Erythroblast (primary cell): ENCODE measurements at regions not wholly inside any gene's neighbourhood (a gene's known extent, or its start where the extent isn't known, plus 50 kb on each side); places are given as distances from the start of the nearest gene placed in this dataset.

Source experiments
- GATA1 ChIP-seq: IDR thresholded peaks from 2 replicates; pipeline ENCODE4 v1.6.1; 2011; ENCODE audit warnings: low read depth, mild to moderate bottlenecking, control low read depth, low read length, moderate library complexity
- POLR2A ChIP-seq: IDR thresholded peaks from 2 replicates; pipeline ENCODE4 v1.6.1; 2011; ENCODE audit warnings: mild to moderate bottlenecking, low read length

- TF ChIP-seq POLR2A (no peak), GATA1 (no peak)
Observed at GRCh38 chr4:175988511-175988910, 77.1 kb upstream of the WDR17 start.
